ENCODE measurements at regions not wholly inside any gene's neighbourhood (a gene's known extent, or its start where the extent isn't known, plus 50 kb on each side); places are given as distances from the start of the nearest gene placed in this dataset.
"Not testable (repeated sequence)": the region's sequence is repeated elsewhere in the genome, so short reads cannot be mapped to it uniquely, and the experiment has no call there.

DNA sequence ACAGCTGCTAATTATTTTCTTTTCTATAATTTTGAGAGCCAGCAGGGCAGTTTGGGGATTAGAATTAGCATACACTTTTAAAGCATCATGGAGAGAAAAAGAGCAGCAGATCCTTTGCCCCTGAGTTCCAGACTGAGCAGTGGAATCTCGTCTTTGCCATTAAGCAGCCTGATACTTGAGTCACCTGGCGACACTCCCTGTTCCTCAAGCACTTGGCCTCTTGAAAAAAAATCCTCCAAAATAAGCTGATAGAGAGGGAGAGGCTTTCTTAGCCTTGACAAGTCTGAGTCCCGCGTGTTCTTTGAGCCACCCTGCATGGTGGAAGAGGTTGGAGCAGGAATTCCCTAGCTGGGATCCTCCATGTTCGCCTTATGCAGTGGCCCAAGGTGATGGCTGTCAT is 398.3 kb downstream of the IRX2 start:
- no peaks in the 10 kb centered on the region for H3K36me3 Mint-ChIP-seq (ENCODE audit: low read depth)
- H3K27ac Mint-ChIP-seq: no peak overlapping the region
- no peaks in the 10 kb centered on the region for H3K27me3 Mint-ChIP-seq (ENCODE audit: low read depth)
- H3K4me3 Mint-ChIP-seq: no peak overlapping the region
- peaks cover 19% of the 10 kb centered on the region for H3K9me3 Mint-ChIP-seq
- DNase-seq (ENCODE audit: low spot score): no peak
- H3K4me1 Mint-ChIP-seq (ENCODE audit: low read depth): no peaks in the 10 kb centered on the region

DNA sequence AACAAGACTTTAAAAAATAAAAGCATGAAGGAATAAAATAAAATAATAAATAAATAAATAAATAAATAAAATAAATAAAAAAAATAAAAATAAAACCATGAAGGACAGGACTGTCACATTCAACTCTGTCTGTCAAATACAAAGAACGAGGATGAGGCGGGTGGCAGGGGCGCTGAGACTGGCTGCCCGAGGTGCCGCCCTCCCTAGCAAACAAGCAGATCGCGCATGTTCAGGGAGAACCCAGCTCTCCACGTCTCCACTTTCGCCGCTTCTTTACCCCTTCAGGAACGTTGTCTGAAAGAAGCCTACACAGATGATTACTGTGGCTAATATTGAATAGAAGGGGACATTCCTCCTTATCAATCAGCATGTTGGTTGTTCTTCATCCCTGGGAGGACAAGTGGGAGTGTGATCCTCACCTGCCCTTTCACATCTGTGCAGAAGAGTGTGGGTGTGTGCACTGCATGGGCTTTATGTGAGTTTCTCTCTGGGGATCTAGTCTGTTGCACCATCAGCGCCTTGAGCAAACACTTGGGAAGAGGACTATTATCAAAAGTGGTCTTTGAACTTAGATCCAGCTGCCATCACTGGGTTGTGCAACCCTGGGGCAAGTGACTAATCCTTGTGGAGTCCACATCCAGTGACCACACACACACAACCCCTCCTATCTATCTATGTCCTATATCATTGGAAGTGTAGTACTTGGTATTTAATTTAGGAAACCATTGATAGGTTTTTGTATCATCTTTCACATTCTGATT is 399.2 kb downstream of the IRX2 start:
- Mint-ChIP-seq H3K9me3 (peaks cover 28% of the 10 kb centered on the region), H3K36me3 (ENCODE audit: low read depth) (no peaks in the 10 kb centered on the region), H3K4me1 (ENCODE audit: low read depth) (no peaks in the 10 kb centered on the region), H3K4me3 (no peak overlapping the region), H3K27ac (no peak overlapping the region), H3K27me3 (ENCODE audit: low read depth) (no peaks in the 10 kb centered on the region)
- DNase-seq (ENCODE audit: low spot score): no peak

DNA sequence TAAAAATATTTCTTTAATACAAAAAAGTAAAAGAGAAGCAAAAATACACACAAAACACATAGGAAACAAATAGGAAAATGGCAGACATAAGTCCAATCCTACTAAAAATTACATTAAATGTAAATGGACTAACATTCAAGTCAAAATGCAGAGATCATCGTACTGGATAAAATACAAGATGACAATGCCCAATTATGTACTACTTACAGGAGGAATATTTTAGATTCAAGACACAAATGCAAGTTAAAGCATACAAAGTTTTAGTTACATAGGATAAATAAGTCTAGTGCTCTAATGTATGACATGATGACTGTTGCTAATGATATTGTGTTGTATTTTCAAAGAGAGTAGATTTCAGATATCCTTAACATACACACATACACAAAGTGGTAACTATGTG is 401.7 kb downstream of the IRX2 start:
- H3K27me3 Mint-ChIP-seq (ENCODE audit: low read depth); DNase-seq (ENCODE audit: low spot score); H3K4me3 Mint-ChIP-seq; H3K27ac Mint-ChIP-seq; H3K4me1 Mint-ChIP-seq (ENCODE audit: low read depth); H3K36me3 Mint-ChIP-seq (ENCODE audit: low read depth): not testable (repeated sequence)
- H3K9me3 Mint-ChIP-seq: peaks cover 43% of the 10 kb centered on the region

DNA sequence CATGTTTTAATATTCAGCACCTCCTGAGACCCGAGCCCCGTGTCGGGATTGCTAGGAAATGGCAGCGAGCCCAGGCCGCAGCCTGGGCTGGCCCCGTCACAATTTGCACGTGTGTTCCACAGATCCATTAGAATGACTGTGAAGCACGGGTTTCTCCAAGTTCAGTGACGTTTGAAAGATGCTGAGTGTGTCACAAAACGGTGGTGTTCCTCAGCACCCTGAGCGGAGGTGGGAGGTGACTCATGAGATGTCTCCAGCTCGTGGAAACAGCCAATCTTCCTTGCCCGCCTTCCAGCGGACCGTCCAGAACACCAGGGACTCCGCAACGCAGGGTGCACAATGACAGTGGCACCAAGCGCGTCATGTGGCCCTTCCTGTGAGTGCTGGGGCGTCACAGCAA is 412.8 kb downstream of the IRX2 start:
- Mint-ChIP-seq H3K4me3 (no peak overlapping the region), H3K36me3 (ENCODE audit: low read depth) (no peaks in the 10 kb centered on the region), H3K4me1 (ENCODE audit: low read depth) (no peaks in the 10 kb centered on the region), H3K27ac (no peak overlapping the region), H3K9me3 (no peaks in the 10 kb centered on the region), H3K27me3 (ENCODE audit: low read depth) (no peaks in the 10 kb centered on the region)
- no peak for DNase-seq (ENCODE audit: low spot score)

DNA sequence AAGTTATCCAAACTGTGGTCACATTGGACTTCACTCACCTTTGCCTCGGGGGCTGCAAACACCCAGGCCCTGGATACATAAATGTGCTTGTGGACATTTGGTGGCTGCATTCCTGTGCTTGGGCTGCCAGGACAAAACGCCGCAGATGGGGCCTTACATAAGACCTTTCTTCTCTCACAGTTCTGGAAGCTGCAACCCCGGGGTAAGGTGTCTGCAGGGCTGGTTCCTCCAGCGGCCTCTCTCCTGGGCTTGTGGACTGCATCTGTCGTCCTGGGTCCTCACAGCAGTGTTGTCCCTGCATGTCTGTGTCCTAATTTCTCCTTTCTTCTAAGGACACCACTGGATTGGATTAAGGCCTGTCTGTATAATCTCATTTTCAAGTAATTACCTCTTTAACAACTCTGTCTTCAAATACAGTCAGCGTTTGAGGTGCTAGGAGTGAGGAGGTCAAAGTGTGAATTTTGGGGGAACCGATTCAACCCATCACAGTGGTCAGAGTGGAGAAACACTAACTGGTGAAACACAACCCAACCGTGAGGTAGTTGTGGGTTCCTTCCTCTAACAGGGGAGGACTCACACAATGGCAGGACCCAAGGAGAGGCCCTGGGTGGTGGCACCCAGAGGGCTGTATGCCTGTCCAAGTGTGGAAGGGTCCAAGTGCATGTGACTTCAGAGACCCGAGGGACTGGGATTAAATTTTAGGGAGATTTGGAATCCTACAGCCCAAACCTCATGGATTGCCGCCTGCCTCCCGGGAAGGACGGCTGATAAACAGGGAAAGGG is 415.6 kb downstream of the IRX2 start:
- no peaks in the 10 kb centered on the region for H3K27me3 Mint-ChIP-seq (ENCODE audit: low read depth)
- no peak overlapping the region for H3K4me3 Mint-ChIP-seq
- H3K27ac Mint-ChIP-seq: no peak overlapping the region
- H3K36me3 Mint-ChIP-seq (ENCODE audit: low read depth): no peaks in the 10 kb centered on the region
- no peak for DNase-seq (ENCODE audit: low spot score)
- peaks cover 10% of the 10 kb centered on the region for H3K9me3 Mint-ChIP-seq
- no peaks in the 10 kb centered on the region for H3K4me1 Mint-ChIP-seq (ENCODE audit: low read depth)

DNA sequence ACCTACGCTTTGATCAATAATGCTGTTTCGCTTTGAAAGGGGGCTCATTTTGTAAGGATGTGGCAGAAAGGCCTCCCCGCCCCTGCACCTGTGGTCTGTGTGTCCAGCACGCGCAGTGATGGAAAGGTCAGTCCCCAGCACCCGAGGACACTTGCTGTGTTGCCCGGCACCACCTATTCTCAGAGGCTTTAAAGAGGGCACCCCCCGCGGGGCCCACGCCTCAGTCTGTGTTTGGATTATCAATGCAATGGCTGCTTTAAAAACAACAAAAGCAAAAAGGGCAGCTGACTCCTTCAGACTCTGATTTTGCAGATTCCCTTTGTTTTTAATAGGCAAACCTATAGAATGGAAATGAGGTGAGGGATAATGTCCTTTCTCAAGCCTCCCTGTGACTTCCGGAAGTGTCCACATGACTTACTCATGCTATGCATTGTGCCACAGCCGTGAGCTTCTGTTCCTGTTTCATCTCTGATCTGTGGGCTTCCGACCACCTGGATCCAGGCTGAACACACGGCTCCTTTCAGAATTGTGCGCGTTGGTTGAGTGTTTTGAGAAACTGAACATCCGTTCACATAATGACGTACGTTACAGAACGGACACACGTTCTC is 416.2 kb downstream of the IRX2 start:
- Mint-ChIP-seq H3K9me3 (peaks cover 10% of the 10 kb centered on the region), H3K27me3 (ENCODE audit: low read depth) (no peaks in the 10 kb centered on the region), H3K4me3 (no peak overlapping the region), H3K27ac (no peak overlapping the region), H3K4me1 (ENCODE audit: low read depth) (no peaks in the 10 kb centered on the region), H3K36me3 (ENCODE audit: low read depth) (no peaks in the 10 kb centered on the region)
- no peak for DNase-seq (ENCODE audit: low spot score)

DNA sequence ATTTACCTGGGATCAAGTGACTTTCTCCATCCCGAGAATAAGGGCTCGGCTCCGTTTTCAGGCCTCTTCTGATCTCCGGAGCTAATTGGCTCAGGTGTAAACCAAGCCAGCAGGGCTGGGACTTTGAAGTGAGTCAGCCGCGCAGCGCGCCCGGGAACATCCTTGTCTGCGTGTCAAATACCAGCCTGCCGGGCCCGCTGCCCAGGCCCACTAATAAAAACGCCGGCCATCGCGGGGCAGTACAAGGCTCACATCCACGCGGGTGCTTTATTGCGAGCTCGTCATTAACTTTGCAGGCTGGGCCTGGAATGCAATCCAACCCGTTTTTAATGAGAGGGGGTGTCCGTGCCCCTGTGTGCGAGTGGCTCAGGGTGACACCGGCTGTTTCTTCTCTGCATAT is 416.8 kb downstream of the IRX2 start:
- H3K27ac Mint-ChIP-seq: no peak overlapping the region
- H3K27me3 Mint-ChIP-seq (ENCODE audit: low read depth): no peaks in the 10 kb centered on the region
- H3K4me1 Mint-ChIP-seq (ENCODE audit: low read depth): no peaks in the 10 kb centered on the region
- no peak overlapping the region for H3K4me3 Mint-ChIP-seq
- no peaks in the 10 kb centered on the region for H3K36me3 Mint-ChIP-seq (ENCODE audit: low read depth)
- peaks cover 10% of the 10 kb centered on the region for H3K9me3 Mint-ChIP-seq
- no peak for DNase-seq (ENCODE audit: low spot score)

DNA sequence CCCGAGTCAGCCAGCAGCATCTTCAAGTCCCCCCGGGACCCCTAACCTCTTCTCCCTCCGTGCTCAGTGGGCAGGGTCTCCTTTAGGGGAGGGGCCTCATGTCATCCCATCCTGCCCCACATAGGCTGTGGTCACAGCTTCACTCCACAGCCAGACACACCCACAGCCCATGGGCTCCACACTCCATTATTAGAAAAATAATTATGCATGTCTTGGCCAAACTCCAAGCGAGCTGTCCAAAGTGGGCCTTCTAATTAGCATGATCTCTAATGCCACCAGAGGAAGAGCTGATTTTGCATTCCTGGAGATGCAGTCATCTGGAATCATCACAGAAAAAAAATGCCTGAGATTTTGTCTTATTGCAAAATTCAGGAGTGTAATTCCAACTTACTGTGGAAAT is 418.2 kb downstream of the IRX2 start:
- DNase-seq (ENCODE audit: low spot score): no peak
- H3K27ac Mint-ChIP-seq: no peak overlapping the region
- H3K4me1 Mint-ChIP-seq (ENCODE audit: low read depth): no peaks in the 10 kb centered on the region
- peaks cover 12% of the 10 kb centered on the region for H3K9me3 Mint-ChIP-seq
- no peaks in the 10 kb centered on the region for H3K36me3 Mint-ChIP-seq (ENCODE audit: low read depth)
- no peak overlapping the region for H3K4me3 Mint-ChIP-seq
- H3K27me3 Mint-ChIP-seq (ENCODE audit: low read depth): no peaks in the 10 kb centered on the region

DNA sequence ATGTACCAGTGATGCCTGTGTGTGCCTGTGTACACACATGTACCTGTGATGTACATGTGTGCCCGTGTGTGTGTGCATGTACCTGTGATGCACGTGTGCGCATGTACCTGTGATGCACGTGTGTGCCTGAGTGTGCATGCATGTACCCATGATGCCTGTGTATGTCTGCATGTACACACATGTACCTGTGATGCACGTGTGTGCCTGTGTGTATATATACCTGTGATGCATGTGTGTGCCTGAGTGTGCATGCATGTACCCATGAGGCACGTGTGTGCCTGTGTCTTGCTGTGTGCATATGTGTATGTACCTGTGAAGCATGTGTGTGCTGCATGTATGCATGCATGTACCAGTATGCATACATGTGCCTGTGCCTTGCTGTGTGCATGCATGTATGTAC is 419.0 kb downstream of the IRX2 start:
- Mint-ChIP-seq H3K27me3 (ENCODE audit: low read depth) (no peaks in the 10 kb centered on the region), H3K4me3 (no peak overlapping the region), H3K4me1 (ENCODE audit: low read depth) (no peaks in the 10 kb centered on the region), H3K27ac (no peak overlapping the region), H3K9me3 (peaks cover 16% of the 10 kb centered on the region), H3K36me3 (ENCODE audit: low read depth) (no peaks in the 10 kb centered on the region)
- no peak for DNase-seq (ENCODE audit: low spot score)

DNA sequence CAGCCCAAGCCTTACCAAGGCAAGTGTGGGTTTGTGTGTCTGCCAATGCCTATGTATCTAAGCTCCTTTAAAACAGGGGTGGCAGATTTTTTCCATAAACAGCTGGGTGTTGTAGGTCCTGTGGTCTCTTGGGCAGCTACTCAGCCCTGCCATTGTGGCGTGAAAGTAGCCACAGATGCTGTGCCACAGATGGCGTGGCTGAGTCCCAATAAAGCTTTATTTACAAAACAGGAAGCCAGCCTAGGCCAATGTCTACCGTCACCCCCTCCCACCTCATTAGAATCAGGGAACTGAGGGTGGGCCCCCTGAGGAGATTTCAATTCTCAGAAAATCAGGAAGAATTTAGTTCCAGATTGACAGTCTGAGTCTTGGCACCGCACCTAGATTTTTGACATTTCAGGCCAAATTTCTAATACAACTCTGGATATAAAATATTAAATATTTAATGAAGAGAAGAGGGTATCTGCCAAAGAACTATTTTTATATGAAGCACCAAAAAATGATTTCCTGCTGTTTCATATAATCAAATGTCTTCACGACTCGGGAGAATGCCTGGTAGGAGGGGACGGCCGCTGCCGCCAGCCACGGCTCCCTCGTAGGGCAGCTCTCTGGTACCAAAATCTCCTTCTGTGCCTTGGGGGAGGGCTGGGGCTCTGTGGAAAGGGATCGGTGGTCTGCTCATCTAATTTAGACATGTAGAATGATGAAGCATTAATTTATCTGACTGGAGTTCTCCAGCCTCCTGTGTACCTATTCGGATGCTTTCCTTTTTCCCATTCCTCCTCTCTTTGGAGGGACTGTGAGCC is 420.9 kb downstream of the IRX2 start:
- Mint-ChIP-seq H3K36me3 (ENCODE audit: low read depth) (no peaks in the 10 kb centered on the region), H3K9me3 (peaks cover 16% of the 10 kb centered on the region)
- DNase-seq (ENCODE audit: low spot score): no peak

DNA sequence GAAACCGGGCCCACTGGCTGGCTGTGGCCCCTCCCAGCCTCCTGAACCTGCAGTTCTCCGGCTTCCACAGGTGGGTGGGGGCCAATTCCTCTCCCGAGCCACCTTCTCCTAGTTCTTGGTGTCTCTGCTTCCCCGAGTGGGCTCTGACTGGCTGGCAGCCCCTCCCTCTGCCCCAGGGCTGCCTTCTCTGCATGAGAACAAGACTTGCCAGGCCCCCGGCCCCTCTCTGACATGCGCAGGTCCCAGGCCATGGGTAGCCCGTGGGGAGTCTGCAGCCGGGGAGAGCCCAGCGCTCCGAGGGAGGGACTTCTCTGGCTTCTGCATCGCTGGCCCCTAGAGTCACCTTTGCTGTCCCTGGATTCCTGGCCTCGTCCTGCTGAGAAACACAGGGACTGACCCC is 421.7 kb downstream of the IRX2 start:
- Mint-ChIP-seq H3K4me3 (no peak overlapping the region), H3K27ac (no peak overlapping the region), H3K27me3 (ENCODE audit: low read depth) (no peaks in the 10 kb centered on the region)

More for the DNA sequence above, 420.9 kb downstream of the IRX2 start:
- Mint-ChIP-seq H3K4me3 (no peak overlapping the region), H3K4me1 (ENCODE audit: low read depth) (no peaks in the 10 kb centered on the region), H3K27me3 (ENCODE audit: low read depth) (no peaks in the 10 kb centered on the region), H3K27ac (no peak overlapping the region)

DNA sequence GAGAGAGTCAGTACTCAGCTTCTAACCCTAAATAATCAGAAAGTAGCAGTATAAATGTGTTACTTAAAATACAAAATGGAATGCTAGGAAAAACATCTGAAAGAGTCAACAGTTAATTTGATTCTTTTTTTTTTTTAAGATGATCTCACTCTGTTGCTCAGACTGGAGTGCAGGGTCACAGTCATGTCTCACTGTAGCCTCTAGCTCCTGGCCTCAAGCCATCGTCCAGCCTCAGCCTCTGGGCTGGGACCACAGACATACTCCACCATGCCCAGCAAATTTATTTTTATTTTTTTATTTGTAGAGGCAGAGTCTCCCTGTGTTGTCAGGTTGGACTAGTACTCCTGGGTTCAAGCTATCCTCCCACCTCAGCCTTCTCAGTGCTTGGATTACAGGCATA is 424.9 kb downstream of the IRX2 start:
- H3K4me3 Mint-ChIP-seq: no peak overlapping the region
- no peak for DNase-seq (ENCODE audit: low spot score)
- H3K4me1 Mint-ChIP-seq (ENCODE audit: low read depth): no peaks in the 10 kb centered on the region
- H3K27me3 Mint-ChIP-seq (ENCODE audit: low read depth): no peaks in the 10 kb centered on the region
- H3K9me3 Mint-ChIP-seq: peaks cover 9% of the 10 kb centered on the region
- no peak overlapping the region for H3K27ac Mint-ChIP-seq
- H3K36me3 Mint-ChIP-seq (ENCODE audit: low read depth): no peaks in the 10 kb centered on the region

More for the DNA sequence above, 421.7 kb downstream of the IRX2 start:
- no peaks in the 10 kb centered on the region for H3K36me3 Mint-ChIP-seq (ENCODE audit: low read depth)
- peaks cover 16% of the 10 kb centered on the region for H3K9me3 Mint-ChIP-seq
- DNase-seq (ENCODE audit: low spot score): no peak
- no peaks in the 10 kb centered on the region for H3K4me1 Mint-ChIP-seq (ENCODE audit: low read depth)

DNA sequence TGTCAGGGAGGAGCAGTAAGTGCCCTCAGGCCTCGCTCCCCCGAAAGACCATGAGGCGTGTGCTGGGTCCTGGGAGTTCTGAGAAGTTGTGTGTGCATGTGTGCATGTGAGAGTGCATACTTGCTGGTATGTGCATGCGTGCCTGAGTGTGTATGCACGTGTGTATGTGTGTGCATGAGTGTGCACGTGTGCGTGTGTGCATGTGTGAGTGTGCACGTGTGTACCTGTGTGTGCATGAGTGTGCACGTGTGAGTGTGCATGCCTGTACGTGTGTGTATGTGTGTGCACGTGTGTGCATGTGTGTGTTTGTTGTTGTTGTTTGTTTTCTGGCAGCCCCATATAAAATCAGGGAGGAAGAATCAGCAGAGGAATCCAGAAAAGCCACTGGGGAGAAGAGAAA is 426.7 kb downstream of the IRX2 start:
- no peaks in the 10 kb centered on the region for H3K27me3 Mint-ChIP-seq (ENCODE audit: low read depth)
- DNase-seq (ENCODE audit: low spot score): no peak
- H3K9me3 Mint-ChIP-seq: peaks cover 9% of the 10 kb centered on the region
- H3K4me3 Mint-ChIP-seq: no peak overlapping the region
- H3K36me3 Mint-ChIP-seq (ENCODE audit: low read depth): no peaks in the 10 kb centered on the region
- H3K27ac Mint-ChIP-seq: no peak overlapping the region
- no peaks in the 10 kb centered on the region for H3K4me1 Mint-ChIP-seq (ENCODE audit: low read depth)

DNA sequence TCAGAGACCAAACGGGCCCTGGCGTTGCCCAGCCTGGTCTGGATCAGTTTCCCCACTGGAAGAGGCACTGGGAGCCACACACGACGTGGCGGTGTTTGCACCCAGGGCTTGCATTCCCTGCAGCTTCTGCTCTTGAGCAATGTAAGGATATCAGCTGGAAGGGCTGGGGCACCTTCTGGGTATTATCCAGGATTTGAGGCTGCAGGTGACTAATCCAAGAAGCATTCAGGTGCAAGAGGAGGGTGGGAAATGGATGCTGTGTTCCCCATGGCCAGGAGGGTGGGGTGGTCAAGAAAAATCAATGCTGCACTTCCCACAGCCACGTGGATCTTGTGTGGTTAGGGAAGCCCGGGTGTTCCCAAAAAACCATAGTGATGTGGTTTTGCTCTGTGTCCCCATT is 430.9 kb downstream of the IRX2 start:
- Mint-ChIP-seq H3K27me3 (ENCODE audit: low read depth) (no peaks in the 10 kb centered on the region), H3K27ac (no peak overlapping the region), H3K4me1 (ENCODE audit: low read depth) (no peaks in the 10 kb centered on the region)

More for the DNA sequence above, 430.9 kb downstream of the IRX2 start:
- no peak overlapping the region for H3K4me3 Mint-ChIP-seq
- H3K36me3 Mint-ChIP-seq (ENCODE audit: low read depth): no peaks in the 10 kb centered on the region
- no peak for DNase-seq (ENCODE audit: low spot score)
- H3K9me3 Mint-ChIP-seq: peaks cover 4% of the 10 kb centered on the region

All from T-helper 2 cell treated with Interferon-gamma antibody and Interleukin-4, amounts not matched to agents 5 μg/mL and 100 μg/mL, for 36 hours (primary cell).